Keratinocyte (primary cell): ENCODE measurements at regions not wholly inside any gene's neighbourhood (a gene's known extent, or its start where the extent isn't known, plus 50 kb on each side); places are given as distances from the start of the nearest gene placed in this dataset.
A peak's percentile ranks its signal among the peaks of the same experiment; 100 is the strongest.

Experiments
- DNase-seq: peaks from one replicate; pipeline ENCODE4 v3.0.0-alpha.2; 2011; ENCODE audit warnings: low read depth, missing footprints, low spot score
- FAIRE-seq: peaks from 2 replicates; lab custom pipeline; 2011; peaks lifted over from hg19 to GRCh38; lab: Jason Lieb, UNC
- H2AFZ ChIP-seq: 2 replicates; pipeline ENCODE4 v1.6.0; 2012; ENCODE audit warnings: low read length, control low read depth, inconsistent platforms; ENCODE audit not compliant: control insufficient read depth
- H3K27ac ChIP-seq: 2 replicates; pipeline ENCODE4 v1.5.1; 2011; ENCODE audit warnings: low read length; ENCODE audit not compliant: control insufficient read depth, insufficient read depth
- H3K27me3 ChIP-seq: 3 replicates; pipeline ENCODE4 v1.6.0; 2011; ENCODE audit warnings: low read length; ENCODE audit not compliant: control insufficient read depth, insufficient read depth; ENCODE audit errors: extremely low read depth
- H3K36me3 ChIP-seq, 2 experiments: 2 replicates in 1 of 2; 3 replicates in 1 of 2; pipeline ENCODE4 v1.5.1; 2011; ENCODE audit warnings: low read length in 2 of 2, mild to moderate bottlenecking in 1 of 2; ENCODE audit not compliant: control insufficient read depth in 2 of 2, insufficient read depth in 2 of 2; ENCODE audit errors: extremely low read depth in 1 of 2
- H3K4me1 ChIP-seq: 3 replicates; pipeline ENCODE4 v1.5.1; 2011; ENCODE audit warnings: low read length; ENCODE audit not compliant: control insufficient read depth, insufficient read depth; ENCODE audit errors: extremely low read depth
- H3K4me2 ChIP-seq: 3 replicates; pipeline ENCODE4 v1.6.0; 2011; ENCODE audit warnings: low read depth, low read length; ENCODE audit not compliant: control insufficient read depth, insufficient read depth; ENCODE audit errors: extremely low read depth
- H3K4me3 ChIP-seq, 3 experiments: fragments of 200-600 bp in 1 of 3; sonication (generic) in 1 of 3; 2 replicates in 2 of 3; 3 replicates in 1 of 3; pipeline ENCODE4 v1.5.1; 2011 to 2016; ENCODE audit warnings: low read length in 3 of 3, mild to moderate bottlenecking in 3 of 3, control low read depth in 2 of 3, inconsistent platforms in 1 of 3, low read depth in 1 of 3, mixed read lengths in 1 of 3, mixed run types in 1 of 3, moderate library complexity in 1 of 3; ENCODE audit not compliant: control insufficient read depth in 2 of 3, insufficient read depth in 2 of 3; ENCODE audit errors: extremely low read depth in 1 of 3
- H3K79me2 ChIP-seq: 2 replicates; pipeline ENCODE4 v1.6.0; 2012; ENCODE audit warnings: low read length; ENCODE audit not compliant: control insufficient read depth, insufficient read depth
- H3K9ac ChIP-seq: 3 replicates; pipeline ENCODE4 v1.6.0; 2011; ENCODE audit warnings: low read length; ENCODE audit not compliant: control insufficient read depth, insufficient read depth; ENCODE audit errors: extremely low read depth
- H3K9me1 ChIP-seq: 3 replicates; pipeline ENCODE4 v1.6.0; 2011; ENCODE audit warnings: low read length; ENCODE audit not compliant: control insufficient read depth, insufficient read depth; ENCODE audit errors: extremely low read depth
- H3K9me3 ChIP-seq: 2 replicates; pipeline ENCODE4 v1.5.1; 2012; ENCODE audit warnings: low read depth, low read length; ENCODE audit not compliant: control insufficient read depth
- H4K20me1 ChIP-seq: 3 replicates; pipeline ENCODE4 v1.6.0; 2011; ENCODE audit warnings: low read length; ENCODE audit not compliant: control insufficient read depth, insufficient read depth; ENCODE audit errors: extremely low read depth
- CTCF ChIP-seq, 3 experiments: IDR thresholded peaks in 1 of 3; conservative IDR thresholded peaks in 1 of 3; optimal IDR thresholded peaks in 1 of 3; 2 replicates in 2 of 3; 3 replicates in 1 of 3; pipeline versions ENCODE3 to v1.5.1; 2011; ENCODE audit warnings: low read length in 3 of 3, mild to moderate bottlenecking in 3 of 3, moderate library complexity in 2 of 3, control low read depth in 1 of 3, inconsistent platforms in 1 of 3; ENCODE audit not compliant: insufficient read depth in 2 of 3; ENCODE audit errors: extremely low read depth in 1 of 3
- EZH2 ChIP-seq: IDR thresholded peaks from one replicate; pipeline ENCODE4 v1.6.1; 2012; ENCODE audit warnings: inconsistent platforms, mild to moderate bottlenecking, low read length, moderate library complexity
- dilution Hi-C: fragments of 300-500 bp; cut with MboI; formaldehyde crosslinking; loops from one replicate; pipeline ENCODE4 v1.7.0; 2020; ENCODE audit warnings: low sequenced_read_pairs; ENCODE audit not compliant: extremely low pct_ligation_motif_present

- Histone ChIP-seq H3K4me1 (peaks cover 51% of the 10 kb centered on the region), H3K79me2 (no peaks in the 10 kb centered on the region), H4K20me1 (no peaks in the 10 kb centered on the region), H3K4me3 (no peak overlapping the region), H2AFZ (no peak overlapping the region), H3K36me3 (no peaks in the 10 kb centered on the region), H3K9me1 (no peaks in the 10 kb centered on the region), H3K27ac (no peak overlapping the region), H3K27me3 (no peaks in the 10 kb centered on the region), H3K4me2 (no peak overlapping the region), H3K9ac (no peak overlapping the region), H3K9me3 (no peaks in the 10 kb centered on the region)
- TF ChIP-seq CTCF (optimal IDR thresholded peaks at IDR 0.05 in 1 of 3, IDR thresholded peaks at IDR 0.05 in 1 of 3, conservative IDR thresholded peaks at IDR 0.05 in 1 of 3; ENCODE audit: extremely low read depth in 1 of 3, insufficient read depth in 2 of 3, low read length in 3 of 3) (no peak), EZH2 (no peak)
- FAIRE-seq (no peak), DNase-seq (no peak)
- dilution Hi-C loops: no loop called here
Measured at GRCh38 chr11:112611771-112612170, 349.4 kb upstream of the NCAM1 start.

- H3K79me2 ChIP-seq: no peaks in the 10 kb centered on the region
- peak overlapping the region; percentile 90 for H3K27ac ChIP-seq
- H4K20me1 ChIP-seq: no peaks in the 10 kb centered on the region
- H3K4me3 ChIP-seq: no peak overlapping the region
- H3K4me2 ChIP-seq: peak overlapping the region; percentile 62
- dilution Hi-C loops: no loop called here
- peak overlapping the region; percentile 30 for H2AFZ ChIP-seq
- DNase-seq (no peak), FAIRE-seq (no peak)
- H3K9ac ChIP-seq: no peak overlapping the region
- no peaks in the 10 kb centered on the region for H3K27me3 ChIP-seq
- H3K4me1 ChIP-seq: peaks cover 51% of the 10 kb centered on the region
- H3K9me1 ChIP-seq: no peaks in the 10 kb centered on the region
- no peaks in the 10 kb centered on the region for H3K36me3 ChIP-seq
- TF ChIP-seq EZH2 (no peak), CTCF (optimal IDR thresholded peaks at IDR 0.05 in 1 of 3, IDR thresholded peaks at IDR 0.05 in 1 of 3, conservative IDR thresholded peaks at IDR 0.05 in 1 of 3; ENCODE audit: extremely low read depth in 1 of 3, insufficient read depth in 2 of 3, low read length in 3 of 3) (no peak)
- H3K9me3 ChIP-seq: no peaks in the 10 kb centered on the region
Measured at GRCh38 chr11:112612250-112612849, 348.9 kb upstream of the NCAM1 start.
